ENCODE measurements at regions not wholly inside any gene's neighbourhood (a gene's known extent, or its start where the extent isn't known, plus 50 kb on each side); places are given as distances from the start of the nearest gene placed in this dataset.

DNA sequence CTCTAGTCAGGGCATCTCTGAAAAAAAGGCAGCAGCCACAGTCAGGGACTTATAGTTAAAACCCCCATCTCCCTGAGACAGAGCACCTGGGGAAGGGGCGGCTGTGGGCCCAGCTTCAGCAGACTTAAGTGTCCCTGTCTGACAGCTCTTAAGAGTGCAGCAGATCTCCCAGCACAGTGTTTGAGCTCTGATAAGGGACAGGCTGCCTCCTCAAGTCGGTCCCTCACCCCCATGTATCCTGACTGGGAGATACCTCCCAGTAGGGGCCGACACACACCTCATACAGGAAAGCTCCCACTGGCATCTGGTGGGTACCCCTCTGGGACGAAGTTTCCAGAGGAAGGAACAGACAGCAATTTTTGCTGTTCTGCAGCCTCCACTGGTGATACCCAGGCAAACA, 129.0 kb downstream of the ANXA5 start:
- TF ChIP-seq YY1 (IDR thresholded peaks at IDR 0.05; ENCODE audit: insufficient read depth, insufficient read length) (no peak), SUZ12 (IDR thresholded peaks at IDR 0.05; ENCODE audit: extremely low read depth, insufficient read depth, insufficient read length) (no peak)
